H9 (cell line): ENCODE measurements at regions not wholly inside any gene's neighbourhood (a gene's known extent, or its start where the extent isn't known, plus 50 kb on each side); places are given as distances from the start of the nearest gene placed in this dataset.

Experiments used
- DNase-seq: peaks from one replicate; pipeline ENCODE4 v3.0.0-alpha.2; 2017
- H2AFZ ChIP-seq: one replicate; pipeline ENCODE4 v1.6.1; 2013; ENCODE audit warnings: mild to moderate bottlenecking, low read length, control low read depth, moderate library complexity
- H2AK5ac ChIP-seq: 2 replicates; pipeline ENCODE4 v1.6.1; 2013; ENCODE audit warnings: low read length, control low read depth, mixed read lengths; ENCODE audit not compliant: insufficient read length
- H2BK120ac ChIP-seq: one replicate; pipeline ENCODE4 v1.6.1; 2013; ENCODE audit warnings: low read depth, mild to moderate bottlenecking, low read length, control low read depth, inconsistent platforms; ENCODE audit not compliant: poor library complexity, severe bottlenecking
- H2BK12ac ChIP-seq: 2 replicates; pipeline ENCODE4 v1.6.1; 2013; ENCODE audit warnings: low read length, control low read depth, mixed read lengths, low read depth; ENCODE audit not compliant: insufficient read length
- H2BK15ac ChIP-seq: 2 replicates; pipeline ENCODE4 v1.6.1; 2013; ENCODE audit warnings: low read depth, low read length, control low read depth
- H2BK20ac ChIP-seq: one replicate; pipeline ENCODE4 v1.6.1; 2013; ENCODE audit warnings: low read depth, mild to moderate bottlenecking, low read length, control low read depth, inconsistent platforms; ENCODE audit not compliant: poor library complexity, severe bottlenecking
- H2BK5ac ChIP-seq: 2 replicates; pipeline ENCODE4 v1.6.1; 2013; ENCODE audit warnings: low read length, control low read depth, mixed read lengths; ENCODE audit not compliant: insufficient read length
- H3K14ac ChIP-seq: 2 replicates; pipeline ENCODE4 v1.6.1; 2013; ENCODE audit warnings: low read length, control low read depth; ENCODE audit not compliant: insufficient read depth
- H3K18ac ChIP-seq: 2 replicates; pipeline ENCODE4 v1.6.1; 2013; ENCODE audit warnings: low read depth, mild to moderate bottlenecking, mixed read lengths, low read length, control low read depth; ENCODE audit not compliant: insufficient read length
- H3K23ac ChIP-seq: 2 replicates; pipeline ENCODE4 v1.6.1; 2013; ENCODE audit warnings: low read length, control low read depth, mixed read lengths, low read depth; ENCODE audit not compliant: insufficient read length
- H3K23me2 ChIP-seq: 2 replicates; pipeline ENCODE4 v1.6.1; 2013; ENCODE audit warnings: low read depth, mild to moderate bottlenecking, mixed read lengths, low read length, control low read depth; ENCODE audit not compliant: insufficient read length, poor library complexity, severe bottlenecking
- H3K27ac ChIP-seq: 2 replicates; pipeline ENCODE4 v1.5.1; 2013; ENCODE audit warnings: low read length, control low read depth, mixed read lengths, low read depth; ENCODE audit not compliant: insufficient read length
- H3K27me3 ChIP-seq: 2 replicates; pipeline ENCODE4 v1.6.1; 2013; ENCODE audit warnings: low read length, control low read depth, inconsistent platforms; ENCODE audit not compliant: insufficient read depth
- H3K4ac ChIP-seq: 2 replicates; pipeline ENCODE4 v1.6.1; 2013; ENCODE audit warnings: low read depth, mild to moderate bottlenecking, control low read depth, inconsistent platforms, low read length, moderate library complexity
- H3K4me1 ChIP-seq: 2 replicates; pipeline ENCODE4 v1.6.1; 2013; ENCODE audit warnings: low read length, control low read depth, inconsistent platforms; ENCODE audit not compliant: insufficient read depth
- H3K4me2 ChIP-seq: 2 replicates; pipeline ENCODE4 v1.6.1; 2013; ENCODE audit warnings: low read length, control low read depth, mixed read lengths; ENCODE audit not compliant: insufficient read length, insufficient read depth
- H3K56ac ChIP-seq: 2 replicates; pipeline ENCODE4 v1.6.1; 2013; ENCODE audit warnings: low read depth, mild to moderate bottlenecking, mixed read lengths, low read length, control low read depth; ENCODE audit not compliant: insufficient read length
- H3K79me1 ChIP-seq: 2 replicates; pipeline ENCODE4 v1.6.1; 2013; ENCODE audit warnings: low read depth, mild to moderate bottlenecking, moderate library complexity, low read length, control low read depth, inconsistent platforms; ENCODE audit not compliant: insufficient read depth, poor library complexity, severe bottlenecking
- H3K79me2 ChIP-seq: 2 replicates; pipeline ENCODE4 v1.6.1; 2013; ENCODE audit warnings: low read length, control low read depth, inconsistent platforms; ENCODE audit not compliant: insufficient read depth
- H3K9ac ChIP-seq: 2 replicates; pipeline ENCODE4 v1.6.1; 2013; ENCODE audit warnings: low read length, control low read depth, mixed read lengths; ENCODE audit not compliant: insufficient read length; ENCODE audit errors: extremely low read depth
- H3K9me3 ChIP-seq: one replicate; pipeline ENCODE4 v1.6.1; 2013; ENCODE audit warnings: low read depth, low read length, inconsistent platforms; ENCODE audit not compliant: control insufficient read depth
- H3T11ph ChIP-seq: one replicate; pipeline ENCODE4 v1.6.1; 2013; ENCODE audit warnings: mild to moderate bottlenecking, low read length, control low read depth, inconsistent platforms
- H4K20me1 ChIP-seq: one replicate; pipeline ENCODE4 v1.6.1; 2013; ENCODE audit not compliant: control insufficient read depth, insufficient read length, insufficient read depth
- H4K5ac ChIP-seq: 2 replicates; pipeline ENCODE4 v1.6.1; 2013; ENCODE audit warnings: low read depth, mild to moderate bottlenecking, mixed read lengths, low read length, control low read depth; ENCODE audit not compliant: insufficient read length
- H4K8ac ChIP-seq: replicated peaks from 2 replicates; pipeline ENCODE4 v1.6.1; 2013; ENCODE audit warnings: low read length, control low read depth, mixed read lengths, low read depth; ENCODE audit not compliant: insufficient read length
- H4K91ac ChIP-seq: 2 replicates; pipeline ENCODE4 v1.6.1; 2013; ENCODE audit warnings: low read depth, mild to moderate bottlenecking, moderate library complexity, mixed read lengths, low read length, control low read depth; ENCODE audit not compliant: insufficient read length
- H3K27ac Mint-ChIP-seq, 3 experiments: 2 replicates in 2 of 3; 3 replicates in 1 of 3; pipeline ENCODE4 v1.8.0; 2020 to 2021; ENCODE audit warnings: mixed read lengths in 3 of 3, mild to moderate bottlenecking in 1 of 3, moderate library complexity in 1 of 3
- H3K27me3 Mint-ChIP-seq: 2 replicates; pipeline ENCODE4 v1.8.0; 2021; ENCODE audit warnings: low read depth, mild to moderate bottlenecking, moderate library complexity, mixed read lengths
- H3K36me3 Mint-ChIP-seq, 3 experiments: 2 replicates in 2 of 3; 3 replicates in 1 of 3; pipeline ENCODE4 v1.8.0; 2020 to 2021; ENCODE audit warnings: low read depth in 3 of 3, mixed read lengths in 3 of 3; ENCODE audit not compliant: insufficient read depth in 1 of 3
- H3K4me1 Mint-ChIP-seq, 2 experiments: 2 replicates each; pipeline ENCODE4 v1.8.0; 2020; ENCODE audit warnings: mixed read lengths in 2 of 2
- H3K4me3 Mint-ChIP-seq, 2 experiments: 2 replicates in 1 of 2; 3 replicates in 1 of 2; pipeline ENCODE4 v1.8.0; 2020 to 2021; ENCODE audit warnings: mild to moderate bottlenecking in 2 of 2, mixed read lengths in 2 of 2, moderate library complexity in 1 of 2
- H3K9me3 Mint-ChIP-seq, 2 experiments: 2 replicates in 1 of 2; 3 replicates in 1 of 2; pipeline ENCODE4 v1.8.0; 2020; ENCODE audit warnings: mild to moderate bottlenecking in 2 of 2, mixed read lengths in 2 of 2, moderate library complexity in 1 of 2
- WGBS: extraction: QIAGEN DNeasy Blood & Tissue Kit; methylation state at CpG from one replicate; pipeline ENCODE4 v1.1.7; 2013; ENCODE audit warnings: missing lambda C conversion rate, low lambda C conversion rate, mixed read lengths; ENCODE audit not compliant: insufficient read length; ENCODE audit errors: extremely low coverage; 5-methylcytosine and 5-hydroxymethylcytosine counted together
- TF ChIP-seq, protein P1 (sequence below): fragments of 200-600 bp; sonication (generic); conservative IDR thresholded peaks from 3 replicates; pipeline ENCODE4 v1.8.0; 2021; ENCODE audit warnings: antibody characterized with exemption, mild to moderate bottlenecking

DNA sequence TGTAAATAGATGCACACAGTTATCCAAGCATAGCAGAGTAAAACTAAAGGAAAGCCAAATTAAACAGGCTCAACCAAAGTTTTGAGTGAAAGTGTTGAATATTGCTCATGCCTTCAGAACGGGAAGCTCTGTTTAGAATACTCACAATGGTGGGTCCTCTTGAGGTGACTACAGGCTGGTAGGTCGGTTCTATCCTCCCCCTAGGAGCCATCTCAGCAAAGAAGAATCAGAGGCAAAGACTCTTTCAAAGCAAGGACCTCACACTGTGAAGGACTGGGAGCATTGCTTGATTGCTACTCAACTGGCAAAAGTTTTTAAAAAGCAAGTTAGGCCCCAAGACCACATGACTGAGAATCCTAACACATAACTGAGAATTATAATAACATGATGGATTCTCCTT lies 88.4 kb upstream of the JAG1 start:
- Histone ChIP-seq H3K9ac (no peak overlapping the region), H2BK120ac (no peak overlapping the region)

More for the DNA sequence above, 88.4 kb upstream of the JAG1 start:
- Histone ChIP-seq H3K4me1 (no peaks in the 10 kb centered on the region; the same call in 1 of the 2 replicates), H4K20me1 (no peaks in the 10 kb centered on the region), H3K9me3 (no peaks in the 10 kb centered on the region), H2BK15ac (no peak overlapping the region), H4K5ac (no peak overlapping the region), H3K18ac (no peak overlapping the region), H3K27me3 (no peaks in the 10 kb centered on the region), H3K27ac (no peak overlapping the region), H3K14ac (no peak overlapping the region), H3K23me2 (no peaks in the 10 kb centered on the region), H4K8ac (no peak overlapping the region), H3K79me2 (no peaks in the 10 kb centered on the region), H2AFZ (no peak overlapping the region), H2BK12ac (no peak overlapping the region), H3K56ac (no peak overlapping the region), H3T11ph (no peak overlapping the region), H3K4me2 (no peak overlapping the region), H2AK5ac (no peak overlapping the region), H2BK20ac (no peak overlapping the region), H3K4ac (no peak overlapping the region), H3K23ac (no peak overlapping the region), H3K79me1 (no peaks in the 10 kb centered on the region), H4K91ac (no peak overlapping the region), H2BK5ac (no peak overlapping the region)
- no peaks in the 10 kb centered on the region for H3K36me3 Mint-ChIP-seq
- no CpG with 5 or more reads among the region's 2 CpGs for WGBS
- H3K27ac Mint-ChIP-seq = no peak overlapping the region
- TF ChIP-seq, protein P1, sequence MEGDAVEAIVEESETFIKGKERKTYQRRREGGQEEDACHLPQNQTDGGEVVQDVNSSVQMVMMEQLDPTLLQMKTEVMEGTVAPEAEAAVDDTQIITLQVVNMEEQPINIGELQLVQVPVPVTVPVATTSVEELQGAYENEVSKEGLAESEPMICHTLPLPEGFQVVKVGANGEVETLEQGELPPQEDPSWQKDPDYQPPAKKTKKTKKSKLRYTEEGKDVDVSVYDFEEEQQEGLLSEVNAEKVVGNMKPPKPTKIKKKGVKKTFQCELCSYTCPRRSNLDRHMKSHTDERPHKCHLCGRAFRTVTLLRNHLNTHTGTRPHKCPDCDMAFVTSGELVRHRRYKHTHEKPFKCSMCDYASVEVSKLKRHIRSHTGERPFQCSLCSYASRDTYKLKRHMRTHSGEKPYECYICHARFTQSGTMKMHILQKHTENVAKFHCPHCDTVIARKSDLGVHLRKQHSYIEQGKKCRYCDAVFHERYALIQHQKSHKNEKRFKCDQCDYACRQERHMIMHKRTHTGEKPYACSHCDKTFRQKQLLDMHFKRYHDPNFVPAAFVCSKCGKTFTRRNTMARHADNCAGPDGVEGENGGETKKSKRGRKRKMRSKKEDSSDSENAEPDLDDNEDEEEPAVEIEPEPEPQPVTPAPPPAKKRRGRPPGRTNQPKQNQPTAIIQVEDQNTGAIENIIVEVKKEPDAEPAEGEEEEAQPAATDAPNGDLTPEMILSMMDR = no peak
- DNase-seq = no peak
- no peak overlapping the region for H3K4me3 Mint-ChIP-seq
- H3K9me3 Mint-ChIP-seq = no peaks in the 10 kb centered on the region
- peaks cover 2% of the 10 kb centered on the region; the same call in 1 of the 2 replicates for H3K27me3 Mint-ChIP-seq
- H3K4me1 Mint-ChIP-seq = peaks cover 11 to 14% of the 10 kb centered on the region in 2 experiments
